ENCODE measurements at regions not wholly inside any gene's neighbourhood (a gene's known extent, or its start where the extent isn't known, plus 50 kb on each side); places are given as distances from the start of the nearest gene placed in this dataset.

DNA sequence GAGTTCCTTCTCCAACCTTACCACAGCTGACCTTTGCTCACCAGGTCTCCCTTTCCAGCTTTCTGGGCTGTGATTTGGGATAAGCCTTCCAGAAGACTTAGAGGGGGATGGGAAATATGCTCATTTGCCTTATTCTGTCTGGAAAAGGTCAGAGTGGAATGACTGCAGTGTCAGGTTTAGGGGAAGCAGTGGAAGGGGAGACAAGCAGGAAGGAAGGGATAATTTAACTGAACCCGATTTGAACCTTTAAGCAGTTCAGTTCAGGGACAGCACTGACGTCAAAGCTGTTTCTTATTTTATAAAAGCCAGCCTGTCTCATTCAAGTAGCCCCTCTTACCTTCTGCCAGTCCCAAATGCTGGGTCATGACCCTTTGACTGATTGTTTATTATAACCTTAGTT, 418.4 kb upstream of the RARB start:
- CTCF ChIA-PET (ENCODE audit: unreplicated experiment): no interaction called here
- Histone ChIP-seq H4K20me1 (ENCODE audit: insufficient read depth, low read length) (no peaks in the 10 kb centered on the region), H3K4me1 (ENCODE audit: insufficient read depth, low read length, poor library complexity, severe bottlenecking) (no peaks in the 10 kb centered on the region), H2AFZ (ENCODE audit: low read length) (no peak overlapping the region), H3K4me3 (ENCODE audit: low read depth, low read length, poor library complexity, severe bottlenecking) (no peak overlapping the region), H3K9me2 (ENCODE audit: insufficient read depth, low read length) (no peaks in the 10 kb centered on the region), H3K9me3 (ENCODE audit: low read length) (no peaks in the 10 kb centered on the region), H3K4me2 (ENCODE audit: low read length) (no peak overlapping the region), H3K36me3 (ENCODE audit: insufficient read depth, low read length) (no peaks in the 10 kb centered on the region), H3K27ac (ENCODE audit: low read depth, low read length, poor library complexity, severe bottlenecking) (no peak overlapping the region), H3K79me2 (ENCODE audit: insufficient read depth, low read depth, low read length) (no peaks in the 10 kb centered on the region)
- intact Hi-C loops (cut with micrococcal nuclease; ENCODE audit: unreplicated experiment): no loop called here
- no peak for DNase-seq (ENCODE audit: low spot score)
- POLR2A ChIA-PET: no interaction called here
- no peak for TF ChIP-seq EZH2phosphoT487 (IDR thresholded peaks at IDR 0.05; ENCODE audit: borderline replicate concordance, low read depth, low read length)
- TF ChIP-seq, protein P1, sequence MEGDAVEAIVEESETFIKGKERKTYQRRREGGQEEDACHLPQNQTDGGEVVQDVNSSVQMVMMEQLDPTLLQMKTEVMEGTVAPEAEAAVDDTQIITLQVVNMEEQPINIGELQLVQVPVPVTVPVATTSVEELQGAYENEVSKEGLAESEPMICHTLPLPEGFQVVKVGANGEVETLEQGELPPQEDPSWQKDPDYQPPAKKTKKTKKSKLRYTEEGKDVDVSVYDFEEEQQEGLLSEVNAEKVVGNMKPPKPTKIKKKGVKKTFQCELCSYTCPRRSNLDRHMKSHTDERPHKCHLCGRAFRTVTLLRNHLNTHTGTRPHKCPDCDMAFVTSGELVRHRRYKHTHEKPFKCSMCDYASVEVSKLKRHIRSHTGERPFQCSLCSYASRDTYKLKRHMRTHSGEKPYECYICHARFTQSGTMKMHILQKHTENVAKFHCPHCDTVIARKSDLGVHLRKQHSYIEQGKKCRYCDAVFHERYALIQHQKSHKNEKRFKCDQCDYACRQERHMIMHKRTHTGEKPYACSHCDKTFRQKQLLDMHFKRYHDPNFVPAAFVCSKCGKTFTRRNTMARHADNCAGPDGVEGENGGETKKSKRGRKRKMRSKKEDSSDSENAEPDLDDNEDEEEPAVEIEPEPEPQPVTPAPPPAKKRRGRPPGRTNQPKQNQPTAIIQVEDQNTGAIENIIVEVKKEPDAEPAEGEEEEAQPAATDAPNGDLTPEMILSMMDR (conservative IDR thresholded peaks at IDR 0.05; ENCODE audit: low read length): no peak
- no TSS peak for BruUV-seq (replicated peaks)

DNA sequence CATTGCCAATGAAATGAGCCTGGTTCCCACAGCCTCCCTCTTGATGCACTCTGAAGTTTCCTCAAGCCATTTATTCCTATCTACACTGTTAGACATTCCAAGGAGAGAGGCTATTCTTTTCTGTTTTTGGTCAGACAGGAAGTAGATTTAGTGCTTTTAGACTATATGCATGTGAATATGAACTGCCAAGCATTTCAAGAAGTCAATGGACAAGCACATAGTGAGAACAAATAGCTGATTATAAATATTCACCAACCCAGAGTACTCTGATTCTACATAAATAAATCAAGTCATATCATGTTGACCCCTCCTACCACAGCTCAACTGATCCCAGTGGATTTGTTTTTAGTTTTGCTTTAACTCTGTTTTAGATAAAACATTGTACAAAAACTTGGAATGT, 412.5 kb upstream of the RARB start:
- ChIA-PET CTCF (ENCODE audit: unreplicated experiment) (no interaction called here), POLR2A (interaction anchor here (0.7 kb wide), 1 partner anchor 278 kb away, joined by 3 read pairs; no protein-coding TSS in a partner anchor)
- no peaks in the 10 kb centered on the region for H3K79me2 ChIP-seq (ENCODE audit: insufficient read depth, low read depth, low read length)
- H3K4me1 ChIP-seq (ENCODE audit: insufficient read depth, low read length, poor library complexity, severe bottlenecking): no peaks in the 10 kb centered on the region
- H3K36me3 ChIP-seq (ENCODE audit: insufficient read depth, low read length): no peaks in the 10 kb centered on the region
- H3K4me2 ChIP-seq (ENCODE audit: low read length): no peak overlapping the region
- H3K4me3 ChIP-seq (ENCODE audit: low read depth, low read length, poor library complexity, severe bottlenecking): no peak overlapping the region
- no peak overlapping the region for H2AFZ ChIP-seq (ENCODE audit: low read length)
- H3K9me2 ChIP-seq (ENCODE audit: insufficient read depth, low read length): no peaks in the 10 kb centered on the region
- no peaks in the 10 kb centered on the region for H4K20me1 ChIP-seq (ENCODE audit: insufficient read depth, low read length)
- no peak overlapping the region for H3K27ac ChIP-seq (ENCODE audit: low read depth, low read length, poor library complexity, severe bottlenecking)
- TF ChIP-seq, protein P1 (conservative IDR thresholded peaks at IDR 0.05; ENCODE audit: low read length): no peak
- no peak for TF ChIP-seq EZH2phosphoT487 (IDR thresholded peaks at IDR 0.05; ENCODE audit: borderline replicate concordance, low read depth, low read length)
- H3K9me3 ChIP-seq (ENCODE audit: low read length): no peaks in the 10 kb centered on the region
- DNase-seq (ENCODE audit: low spot score): no peak
- BruUV-seq (replicated peaks): no TSS peak
- intact Hi-C loops (cut with micrococcal nuclease; ENCODE audit: unreplicated experiment): no loop called here

DNA sequence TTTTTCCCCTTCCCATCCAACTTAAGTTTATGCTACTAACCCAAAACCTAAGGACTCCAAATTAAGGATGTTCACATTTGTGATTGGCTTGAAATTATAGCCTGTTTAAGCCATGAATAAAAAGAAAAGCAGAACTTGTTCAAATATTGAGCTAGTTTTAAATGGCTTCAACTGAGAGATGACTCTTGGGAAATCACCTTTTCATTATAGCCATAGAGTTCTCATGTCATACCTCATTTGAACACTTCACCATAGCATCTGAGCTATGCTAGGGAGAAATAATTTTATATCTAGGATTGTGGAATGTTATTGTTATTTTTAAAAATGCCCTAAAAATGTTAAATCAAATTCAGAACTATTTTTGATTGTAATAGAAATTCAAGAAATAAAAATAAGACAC, 409.2 kb upstream of the RARB start:
- no peaks in the 10 kb centered on the region for H4K20me1 ChIP-seq (ENCODE audit: insufficient read depth, low read length)
- BruUV-seq (replicated peaks): no TSS peak
- TF ChIP-seq, protein P1 (conservative IDR thresholded peaks at IDR 0.05; ENCODE audit: low read length): no peak
- no peak for TF ChIP-seq EZH2phosphoT487 (IDR thresholded peaks at IDR 0.05; ENCODE audit: borderline replicate concordance, low read depth, low read length)
- no peak for DNase-seq (ENCODE audit: low spot score)
- no peak overlapping the region for H3K4me3 ChIP-seq (ENCODE audit: low read depth, low read length, poor library complexity, severe bottlenecking)
- H3K36me3 ChIP-seq (ENCODE audit: insufficient read depth, low read length): no peaks in the 10 kb centered on the region
- no peak overlapping the region for H2AFZ ChIP-seq (ENCODE audit: low read length)
- no peaks in the 10 kb centered on the region for H3K9me2 ChIP-seq (ENCODE audit: insufficient read depth, low read length)
- H3K4me1 ChIP-seq (ENCODE audit: insufficient read depth, low read length, poor library complexity, severe bottlenecking): no peaks in the 10 kb centered on the region
- no peak overlapping the region for H3K4me2 ChIP-seq (ENCODE audit: low read length)
- intact Hi-C loops (cut with micrococcal nuclease; ENCODE audit: unreplicated experiment): no loop called here
- no peaks in the 10 kb centered on the region for H3K9me3 ChIP-seq (ENCODE audit: low read length)
- H3K79me2 ChIP-seq (ENCODE audit: insufficient read depth, low read depth, low read length): no peaks in the 10 kb centered on the region
- ChIA-PET POLR2A (no interaction called here), CTCF (ENCODE audit: unreplicated experiment) (no interaction called here)
- H3K27ac ChIP-seq (ENCODE audit: low read depth, low read length, poor library complexity, severe bottlenecking): no peak overlapping the region

Measured in OCI-LY7 (cell line).